Natural killer cell (primary cell): ENCODE measurements at regions not wholly inside any gene's neighbourhood (a gene's known extent, or its start where the extent isn't known, plus 50 kb on each side); places are given as distances from the start of the nearest gene placed in this dataset.

Source experiments
- ATAC-seq, 3 donors: fragments of 150-1000 bp in 2 of 3; fragments of 200-7000 bp in 1 of 3; cut with Tn5 transposase; 1 replicate in 1 of 3; 2 replicates in 2 of 3; pipeline ENCODE4 v1.10.0; 2021; ENCODE audit warnings: mild to moderate bottlenecking in 2 of 3, moderate library complexity in 2 of 3
- DNase-seq, 2 donors: peaks; one replicate each; pipeline versions ENCODE4 v3.0.0 to v3.0.0-alpha.2; 2013 to 2021; ENCODE audit warnings: mixed read lengths in 1 of 2
- H3K27ac ChIP-seq: one replicate; pipeline ENCODE4 v1.5.1; 2013; ENCODE audit warnings: mild to moderate bottlenecking, low read length
- H3K27me3 ChIP-seq: one replicate; pipeline ENCODE4 v1.6.1; 2013; ENCODE audit warnings: low read length; ENCODE audit not compliant: control insufficient read depth, insufficient read depth
- H3K36me3 ChIP-seq: one replicate; pipeline ENCODE4 v1.6.1; 2013; ENCODE audit warnings: low read length; ENCODE audit not compliant: control insufficient read depth, insufficient read depth
- H3K4me1 ChIP-seq: one replicate; pipeline ENCODE4 v1.6.1; 2013; ENCODE audit warnings: low read length; ENCODE audit not compliant: control insufficient read depth, insufficient read depth
- H3K4me3 ChIP-seq: one replicate; pipeline ENCODE4 v1.5.1; 2013; ENCODE audit warnings: low read length
- H3K9me3 ChIP-seq: one replicate; pipeline ENCODE4 v1.6.1; 2013; ENCODE audit warnings: low read length; ENCODE audit not compliant: control insufficient read depth, insufficient read depth
- H3K27ac Mint-ChIP-seq, 2 donors: one replicate each; pipeline ENCODE4 v1.8.0; 2022; ENCODE audit warnings: mild to moderate bottlenecking in 2 of 2, mixed read lengths in 2 of 2, moderate library complexity in 1 of 2
- H3K27me3 Mint-ChIP-seq, 2 donors: one replicate each; pipeline ENCODE4 v1.8.0; 2022; ENCODE audit warnings: low read depth in 2 of 2, mixed read lengths in 2 of 2
- H3K36me3 Mint-ChIP-seq: one replicate; pipeline ENCODE4 v1.8.0; 2022; ENCODE audit warnings: mixed read lengths
- H3K4me1 Mint-ChIP-seq, 2 donors: one replicate each; pipeline ENCODE4 v1.8.0; 2022; ENCODE audit warnings: mixed read lengths in 2 of 2
- H3K4me3 Mint-ChIP-seq: one replicate; pipeline ENCODE4 v1.8.0; 2022; ENCODE audit warnings: mild to moderate bottlenecking, moderate library complexity, mixed read lengths
- H3K9me3 Mint-ChIP-seq, 2 donors: one replicate each; pipeline ENCODE4 v1.8.0; 2022; ENCODE audit warnings: mixed read lengths in 2 of 2
- CTCF ChIP-seq: fragments of 200-600 bp; IDR thresholded peaks from one replicate; pipeline ENCODE4 v1.8.0; 2022; ENCODE audit warnings: antibody characterized with exemption
- WGBS: methylation state at CpG from one replicate; pipeline ENCODE4 v1.1.7; 2013; ENCODE audit warnings: missing lambda C conversion rate; ENCODE audit not compliant: insufficient coverage; 5-methylcytosine and 5-hydroxymethylcytosine counted together
- intact Hi-C: fragments of 100-400 bp; cut with micrococcal nuclease; formaldehyde crosslinking; loops from one replicate; pipeline ENCODE4 v1.14.2; 2022

DNA sequence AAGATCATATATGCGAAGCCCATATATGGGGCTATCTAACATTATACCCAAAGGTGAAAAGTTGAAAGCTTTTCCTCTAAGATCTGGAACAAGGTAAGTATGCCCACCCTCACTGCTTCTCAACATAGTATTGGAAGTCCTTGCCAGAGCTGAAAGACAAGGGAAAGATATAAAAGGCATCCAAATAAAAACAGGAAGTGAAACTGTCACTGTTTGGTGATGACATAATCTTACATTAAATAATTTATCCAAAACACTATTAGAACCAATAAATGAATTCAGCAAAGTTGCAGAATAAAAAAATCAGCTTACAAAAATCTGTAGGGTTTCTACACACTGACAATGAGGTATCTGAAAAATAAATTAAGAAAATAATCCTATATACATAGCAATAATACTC lies 205.8 kb downstream of the INSIG2 start:
- no peaks in the 10 kb centered on the region for H3K9me3 ChIP-seq
- no peak overlapping the region for H3K4me3 ChIP-seq
- Mint-ChIP-seq H3K9me3 (no peaks in the 10 kb centered on the region), H3K27me3 (peaks cover 24 to 32% of the 10 kb centered on the region in 2 donors), H3K27ac (no peak overlapping the region), H3K36me3 (no peaks in the 10 kb centered on the region), H3K4me1 (no peaks in the 10 kb centered on the region), H3K4me3 (no peak overlapping the region)
- WGBS = no CpG with 5 or more reads among the region's 1 CpG
- H3K36me3 ChIP-seq = no peaks in the 10 kb centered on the region
- H3K4me1 ChIP-seq = no peaks in the 10 kb centered on the region
- H3K27ac ChIP-seq = no peak overlapping the region
- no peak for ATAC-seq
- intact Hi-C loops = no loop called here
- no peaks in the 10 kb centered on the region for H3K27me3 ChIP-seq
- DNase-seq = no peak
- no peak for TF ChIP-seq CTCF

DNA sequence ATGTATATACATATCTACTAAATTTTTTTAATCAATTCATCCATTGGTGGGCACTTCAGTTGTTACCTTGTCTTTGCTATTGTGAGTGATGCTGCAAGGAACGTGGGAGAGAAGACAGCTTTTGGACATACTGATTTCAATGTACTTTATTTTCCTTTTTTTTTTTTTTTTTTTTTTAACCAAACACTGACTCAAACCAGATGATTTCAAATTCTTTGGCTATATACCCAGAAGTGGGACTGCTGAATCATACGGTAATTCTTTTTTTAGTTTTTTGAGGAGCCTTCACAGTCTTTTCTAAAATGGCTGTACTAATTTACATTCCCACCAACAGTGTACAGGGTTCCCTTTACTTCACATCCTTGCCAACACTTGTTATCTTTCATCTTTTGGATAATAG lies 204.7 kb downstream of the INSIG2 start:
- no peak for TF ChIP-seq CTCF
- Mint-ChIP-seq H3K27me3 (peaks cover 28 to 35% of the 10 kb centered on the region in 2 donors), H3K4me3 (no peak overlapping the region), H3K4me1 (no peaks in the 10 kb centered on the region), H3K27ac (no peak overlapping the region), H3K36me3 (no peaks in the 10 kb centered on the region), H3K9me3 (no peaks in the 10 kb centered on the region)
- WGBS = 89% methylated on average over 1 of the region's 2 CpGs
- DNase-seq = no peak
- Histone ChIP-seq H3K27me3 (no peaks in the 10 kb centered on the region), H3K4me3 (no peak overlapping the region), H3K4me1 (no peaks in the 10 kb centered on the region), H3K27ac (no peak overlapping the region), H3K36me3 (no peaks in the 10 kb centered on the region), H3K9me3 (no peaks in the 10 kb centered on the region)
- no peak for ATAC-seq
- intact Hi-C loops = no loop called here

- no peak for ATAC-seq
- 72% methylated on average over 3 of the region's 3 CpGs for WGBS
- no peak for DNase-seq
Measured at GRCh38 chr2:118291251-118291880, 203.1 kb downstream of the INSIG2 start.

More at GRCh38 chr2:118291251-118291880, 203.1 kb downstream of the INSIG2 start:
- H3K36me3 Mint-ChIP-seq = no peaks in the 10 kb centered on the region
- Histone ChIP-seq H3K9me3 (no peaks in the 10 kb centered on the region), H3K36me3 (no peaks in the 10 kb centered on the region), H3K4me3 (no peak overlapping the region), H3K27me3 (no peaks in the 10 kb centered on the region), H3K4me1 (no peaks in the 10 kb centered on the region), H3K27ac (no peak overlapping the region)
- H3K4me3 Mint-ChIP-seq = no peak overlapping the region
- intact Hi-C loops = no loop called here
- H3K4me1 Mint-ChIP-seq = no peaks in the 10 kb centered on the region
- TF ChIP-seq CTCF = no peak
- no peaks in the 10 kb centered on the region for H3K9me3 Mint-ChIP-seq
- peaks cover 36 to 43% of the 10 kb centered on the region in 2 donors for H3K27me3 Mint-ChIP-seq
- no peak overlapping the region for H3K27ac Mint-ChIP-seq
